Hippocampal formation (tissue), 2 donors: ENCODE measurements at regions not wholly inside any gene's neighbourhood (a gene's known extent, or its start where the extent isn't known, plus 50 kb on each side); places are given as distances from the start of the nearest gene placed in this dataset.

Experiments used
- DNase-seq, 2 donors: peaks; one replicate each; lab custom pipeline; 2025; lab: John Stamatoyannopoulos, UW

DNA sequence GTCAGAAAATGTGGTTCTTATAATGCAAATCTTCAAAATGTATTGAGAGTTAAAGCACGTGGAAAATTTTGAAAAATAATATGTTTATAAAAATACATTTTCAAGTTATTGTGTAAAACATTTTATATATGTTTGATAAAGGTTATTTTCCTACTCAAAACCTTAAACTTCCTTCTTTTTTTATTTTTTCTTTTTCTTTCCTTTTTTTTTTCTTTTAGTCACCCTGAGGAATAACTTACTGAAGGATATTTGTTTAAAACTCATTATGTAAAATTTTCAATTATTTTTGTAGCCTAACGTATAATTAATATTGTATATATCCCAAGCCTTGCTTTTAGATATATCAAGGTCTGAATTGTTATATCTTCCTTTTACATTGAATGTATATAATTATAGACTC is 346.8 kb upstream of the GYPC start:
- no peak for DNase-seq

DNA sequence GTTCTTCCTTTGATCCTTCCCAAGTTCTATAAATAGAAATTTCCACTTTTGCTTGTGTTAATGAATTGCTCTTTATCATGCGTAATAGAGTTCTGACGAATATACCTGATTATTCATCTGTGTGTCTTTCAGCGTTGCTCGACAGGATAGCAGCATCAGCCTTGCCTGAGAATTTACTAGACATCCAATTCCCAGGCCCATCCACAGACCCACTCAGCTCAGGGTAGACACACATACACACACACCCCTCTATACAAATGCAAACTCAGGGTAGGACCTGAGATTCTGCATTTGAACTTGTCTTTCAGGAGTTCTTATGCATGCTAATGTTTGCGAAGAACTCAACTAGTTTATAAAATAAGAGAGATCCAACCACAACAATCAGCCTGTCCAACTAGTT is 343.4 kb upstream of the GYPC start:
- DNase-seq, result no peak

DNA sequence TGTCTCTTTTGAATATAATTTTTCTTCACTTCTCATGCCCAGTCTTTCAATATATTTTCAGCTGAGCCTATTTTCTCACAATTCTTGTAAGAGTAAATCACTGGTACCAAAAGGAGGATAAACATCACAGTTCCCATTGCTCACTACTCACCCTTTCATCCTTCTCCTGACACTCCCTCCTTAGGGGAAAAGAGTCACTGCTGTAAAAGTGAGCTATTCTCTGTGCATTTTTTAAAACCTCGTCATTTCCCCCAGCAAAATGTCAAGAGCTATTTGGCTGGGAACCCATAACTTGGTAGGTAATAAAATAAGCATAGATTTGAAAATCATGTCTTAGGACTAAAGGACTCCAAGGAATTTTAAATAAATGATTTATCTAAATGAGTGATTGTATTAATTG is 340.1 kb upstream of the GYPC start:
- no peak for DNase-seq

DNA sequence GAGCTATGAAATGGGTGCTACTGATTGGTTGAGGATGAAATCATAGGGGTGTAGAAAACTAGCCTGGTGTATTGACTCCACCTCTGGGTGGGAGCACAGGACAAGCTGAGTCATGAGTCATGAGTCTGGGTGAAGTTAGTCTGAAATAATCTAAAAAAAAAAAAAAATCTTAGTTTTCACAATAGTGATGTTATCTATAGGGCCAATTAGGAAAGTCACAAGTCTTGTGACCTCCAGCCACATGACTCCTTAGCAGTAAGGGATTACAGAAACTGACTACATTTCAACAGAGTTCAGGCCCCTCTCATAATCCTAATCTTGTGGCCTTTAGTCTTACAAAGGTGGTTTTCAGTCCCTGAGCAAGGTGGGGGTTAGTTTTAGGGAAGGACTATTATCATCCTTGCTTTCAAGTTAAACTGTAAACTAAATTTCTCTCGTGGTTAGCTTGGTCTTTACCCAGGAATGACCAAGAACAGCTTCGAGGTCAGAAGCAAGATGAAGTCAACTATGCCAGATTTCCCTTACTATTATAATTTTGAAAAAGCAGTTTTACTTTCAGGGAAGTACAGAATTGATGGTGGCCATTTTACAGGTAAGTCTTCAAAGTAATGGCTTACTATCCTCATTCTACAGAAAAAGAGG is 338.0 kb upstream of the GYPC start:
- DNase-seq, result no peak

DNA sequence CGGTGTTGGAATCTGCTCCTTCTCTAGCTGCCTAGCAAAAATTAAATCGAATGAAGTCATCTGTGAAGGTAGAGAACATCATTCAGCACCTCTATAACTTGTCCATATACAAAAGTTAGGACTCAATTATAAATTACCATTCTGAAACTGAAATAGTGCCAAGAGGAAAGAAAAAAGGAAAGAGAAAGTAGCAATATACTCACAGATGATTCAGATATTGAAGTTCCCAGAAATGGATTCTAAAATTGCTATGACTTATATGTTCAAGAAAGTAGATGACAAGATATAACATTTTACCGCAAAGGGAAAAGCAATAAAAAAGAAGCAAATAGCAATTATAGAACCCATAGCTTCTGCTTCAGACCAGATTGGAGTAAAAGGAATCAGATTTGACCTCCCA is 333.6 kb upstream of the GYPC start:
- no peak for DNase-seq

DNA sequence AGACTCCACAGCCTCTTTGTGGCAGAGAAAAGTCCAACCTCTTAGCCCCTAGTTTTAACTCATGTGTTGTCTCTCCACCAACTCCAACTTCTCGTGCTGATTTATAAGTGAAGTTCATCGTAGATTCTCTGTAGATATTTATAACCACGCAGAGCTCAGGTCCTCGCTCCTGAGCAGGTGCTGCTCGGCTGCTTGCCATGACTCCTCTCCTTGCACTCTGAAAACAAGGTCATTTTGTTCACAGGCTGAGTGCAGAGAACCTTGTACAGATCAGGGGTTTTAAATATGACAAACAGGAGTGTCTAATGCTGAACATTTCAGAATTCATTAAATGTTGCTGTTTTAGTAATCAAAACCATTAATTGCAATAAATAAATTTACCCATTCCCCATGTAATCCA is 330.8 kb upstream of the GYPC start:
- DNase-seq, result no peak

DNA sequence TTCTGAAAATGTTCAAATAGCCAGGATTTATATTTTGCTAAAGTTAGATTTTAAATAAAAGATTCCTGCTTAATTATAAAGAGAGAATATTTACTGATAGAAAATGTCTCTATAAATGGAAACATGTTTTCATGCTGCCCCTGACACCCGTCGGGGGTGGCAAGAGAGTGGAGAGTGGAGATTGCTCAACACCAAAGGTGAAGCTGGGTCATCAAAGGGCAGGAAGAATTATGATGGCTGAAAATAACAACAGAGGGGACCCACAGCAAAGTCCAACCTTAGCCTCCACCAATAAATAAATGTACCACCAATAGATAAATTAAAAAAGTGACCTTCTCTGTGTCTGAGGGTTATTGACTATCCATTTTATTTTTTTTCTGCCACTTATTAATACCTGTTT is 326.8 kb upstream of the GYPC start:
- DNase-seq, result no peak

DNA sequence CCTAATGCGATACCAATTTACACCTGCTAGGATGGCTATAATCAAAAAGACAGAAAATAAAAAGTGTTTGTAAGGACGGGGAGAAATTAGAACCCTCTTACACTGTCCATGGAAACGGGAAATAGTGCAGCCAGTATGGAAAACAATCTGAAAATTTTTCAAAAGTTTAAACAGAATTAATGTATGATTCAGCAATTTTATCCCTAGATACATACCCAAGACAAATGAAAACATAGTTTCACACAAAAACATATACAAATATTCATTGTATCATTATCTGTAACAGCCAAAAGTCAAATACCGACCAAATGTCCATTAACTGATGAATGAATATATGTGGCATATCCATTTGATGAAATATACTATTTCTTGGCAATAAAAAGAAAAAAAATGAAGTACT is 313.5 kb upstream of the GYPC start:
- DNase-seq, result no peak

DNA sequence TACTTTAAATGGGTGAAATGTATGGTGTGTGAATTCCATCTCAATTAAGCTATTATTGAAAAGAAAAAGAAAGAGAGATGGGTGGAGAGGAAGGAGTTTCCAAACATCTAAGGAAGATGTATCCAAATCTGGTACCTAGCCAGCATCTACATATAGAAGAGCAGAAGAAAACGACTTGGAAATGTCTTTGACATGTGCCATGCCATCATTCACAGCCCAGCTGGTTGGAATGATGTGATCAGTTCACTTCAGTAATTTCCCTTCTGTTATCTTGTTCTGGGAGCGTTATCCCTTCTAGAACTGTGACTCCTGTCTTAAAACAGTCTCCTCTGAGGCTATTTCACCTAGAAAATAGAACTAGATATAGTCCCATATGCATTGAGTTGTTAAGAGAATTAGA is 312.8 kb upstream of the GYPC start:
- DNase-seq, result no peak

DNA sequence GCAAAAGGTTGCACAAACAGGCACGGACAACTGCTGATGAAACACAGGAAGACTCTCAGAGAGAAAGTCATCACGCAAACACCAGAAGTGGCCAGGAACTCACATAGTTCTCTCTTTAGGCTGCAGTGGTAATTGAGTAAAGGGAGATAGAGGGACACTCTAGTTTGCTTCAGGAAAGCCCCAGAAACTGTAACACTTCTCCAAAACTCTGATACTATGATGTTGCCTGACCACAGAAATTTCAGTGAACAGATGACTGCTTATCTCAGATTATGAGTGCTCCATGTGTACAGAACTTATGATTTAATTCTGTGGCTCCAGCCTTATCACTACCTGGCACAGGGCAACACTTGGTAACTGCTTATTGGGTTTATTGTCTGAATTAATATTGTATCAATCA is 311.5 kb upstream of the GYPC start:
- DNase-seq, result no peak

DNA sequence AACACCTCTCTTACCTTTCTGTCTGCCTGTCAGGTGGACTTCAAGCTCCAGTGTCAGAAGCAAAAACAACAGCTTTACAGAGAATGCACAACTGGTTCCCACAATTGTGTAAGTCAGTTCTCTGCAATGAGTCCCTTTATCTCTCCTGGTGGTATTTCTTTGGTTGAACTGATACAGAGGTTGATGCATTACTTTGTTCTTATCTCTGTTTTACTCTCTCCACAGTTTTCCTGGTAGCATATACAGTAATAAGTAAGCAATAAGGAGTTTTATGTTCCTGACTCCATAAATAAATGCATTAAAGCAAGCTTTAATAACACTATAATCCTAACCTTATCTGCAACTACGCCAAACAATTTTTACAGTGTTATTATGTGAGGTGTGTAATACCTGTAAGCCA is 310.3 kb upstream of the GYPC start:
- no peak for DNase-seq

DNA sequence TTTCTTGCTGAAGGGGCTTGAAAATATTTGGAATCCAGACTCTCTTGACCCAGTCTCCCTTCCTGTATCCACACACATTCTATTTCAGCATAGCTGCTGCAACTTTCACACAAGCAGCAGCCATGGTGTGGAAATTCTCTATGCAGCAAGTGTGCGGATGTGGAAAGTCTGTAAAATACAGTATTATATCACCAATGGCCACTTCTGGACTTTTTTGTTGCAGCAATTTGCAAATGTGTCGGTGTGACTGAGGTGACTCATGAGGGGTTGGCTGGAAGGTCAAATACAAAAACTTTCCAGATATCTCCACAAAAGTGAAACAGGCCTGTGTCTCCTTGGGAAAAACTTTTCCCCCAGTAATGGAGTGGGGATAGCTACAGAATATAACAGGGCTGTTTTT is 299.3 kb upstream of the GYPC start:
- DNase-seq, result no peak

DNA sequence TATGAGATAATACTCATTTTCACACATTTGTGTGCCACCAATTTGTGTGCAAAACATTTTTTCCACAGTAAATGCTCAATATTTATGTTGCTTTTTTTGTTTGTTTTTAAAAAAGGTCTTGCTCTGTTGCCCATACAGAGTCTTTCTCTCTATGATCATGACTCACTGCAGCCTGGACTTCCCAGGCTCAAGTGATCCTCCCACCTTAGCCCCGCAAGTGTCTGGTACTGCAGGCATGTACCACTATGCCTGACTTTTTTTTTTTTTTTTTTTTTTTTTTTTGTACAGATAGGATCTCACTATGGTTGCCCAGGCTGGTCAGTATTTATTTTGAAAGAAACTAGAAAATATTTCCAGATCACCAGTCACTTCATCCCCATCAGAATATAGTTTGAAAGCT is 297.8 kb upstream of the GYPC start:
- DNase-seq, result no peak

DNA sequence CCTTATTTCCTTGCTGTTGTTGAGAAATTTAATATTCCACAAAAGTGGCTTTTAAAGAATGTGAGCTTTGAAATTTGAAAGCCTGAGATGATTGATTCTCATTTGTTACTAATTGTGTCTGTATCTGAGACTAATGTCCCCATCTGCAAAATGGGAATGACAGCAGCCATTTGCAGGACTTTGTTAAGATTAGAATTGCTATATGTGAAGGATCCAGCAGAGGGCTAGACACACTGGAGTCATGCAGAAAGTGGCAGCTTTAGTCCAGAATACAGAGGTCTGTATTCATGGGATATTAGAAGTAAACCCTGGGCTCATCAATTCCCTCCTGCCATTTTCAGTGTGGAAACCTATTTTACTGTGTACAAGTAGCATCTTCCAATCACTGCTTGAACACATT is 296.5 kb upstream of the GYPC start:
- no peak for DNase-seq

DNA sequence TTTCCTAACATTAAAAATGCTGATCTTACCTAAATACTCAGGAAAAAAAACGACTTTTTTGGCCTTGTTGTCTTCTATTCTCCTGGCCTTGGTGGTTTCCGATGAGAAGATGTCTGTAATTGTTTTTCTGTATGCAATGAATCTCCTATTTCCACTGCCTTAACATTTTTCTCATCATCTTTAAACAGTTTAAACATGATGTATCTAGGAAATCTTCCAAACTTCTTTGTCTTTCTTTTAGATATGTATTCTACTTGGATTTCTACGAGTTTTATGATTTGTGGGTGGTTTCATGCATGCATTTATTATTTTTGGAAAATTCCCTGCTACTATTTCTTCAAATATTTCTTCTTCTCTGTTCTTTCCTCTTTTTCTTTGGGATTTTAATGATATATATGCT is 288.6 kb upstream of the GYPC start:
- DNase-seq, result no peak

DNA sequence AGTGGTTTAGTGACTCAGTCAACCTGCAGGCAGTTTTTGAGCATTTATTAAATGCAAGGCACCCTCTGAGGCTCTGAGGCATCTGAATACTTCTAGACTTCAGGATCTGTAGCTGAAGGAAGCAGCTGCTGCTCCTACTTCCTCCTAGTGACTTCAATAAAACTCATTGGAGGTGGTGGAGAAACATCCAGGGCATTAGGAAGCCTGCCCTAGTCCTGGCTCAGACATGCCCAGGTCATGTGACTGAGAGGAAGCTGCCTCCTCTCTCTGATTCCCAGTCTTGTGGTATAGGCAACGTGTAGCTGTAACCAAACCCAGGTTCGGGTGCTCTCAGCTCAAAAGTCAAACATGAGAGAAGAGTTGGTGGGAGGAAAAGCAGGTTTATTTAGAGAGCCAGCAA is 287.2 kb upstream of the GYPC start:
- peak in 1 of 2 donors; percentile 2 for DNase-seq

DNA sequence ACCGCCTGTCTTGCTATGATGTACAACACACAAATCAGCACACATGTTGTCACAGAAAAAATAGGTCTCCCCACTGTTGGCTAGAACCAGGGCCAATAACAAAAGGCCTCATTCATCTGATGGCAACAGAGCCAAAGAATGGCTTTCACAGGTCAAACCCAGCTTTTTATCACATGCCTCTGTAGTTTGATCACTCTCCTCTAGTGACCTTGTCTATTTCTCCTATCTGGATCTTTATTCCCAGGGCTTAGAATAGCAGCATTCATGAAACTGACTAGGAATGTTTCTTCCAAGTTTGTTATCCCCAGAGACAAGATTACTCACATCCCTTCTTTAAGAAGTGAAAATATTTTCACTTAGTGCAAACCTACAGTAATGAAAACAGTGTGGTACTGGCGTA is 285.8 kb upstream of the GYPC start:
- DNase-seq, result no peak

DNA sequence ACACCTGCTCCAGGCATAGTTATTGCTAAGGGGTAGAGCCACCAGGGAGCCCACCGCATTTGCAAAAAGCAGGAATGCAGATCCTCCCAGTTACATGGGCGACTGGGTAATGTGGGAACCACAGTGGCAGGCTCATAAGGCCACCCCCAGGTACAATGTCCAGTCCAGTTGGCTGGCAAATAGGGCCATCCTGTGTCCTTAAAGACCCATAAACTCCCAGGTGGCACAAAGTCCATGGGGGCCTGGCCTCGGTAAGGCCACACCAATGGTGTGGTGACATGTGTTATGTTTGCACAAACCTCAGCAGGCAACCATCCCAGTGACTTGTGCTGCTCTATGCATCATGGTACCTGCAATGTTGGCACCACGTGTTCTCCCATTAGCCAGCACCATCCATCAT is 283.6 kb upstream of the GYPC start:
- DNase-seq, result no peak

DNA sequence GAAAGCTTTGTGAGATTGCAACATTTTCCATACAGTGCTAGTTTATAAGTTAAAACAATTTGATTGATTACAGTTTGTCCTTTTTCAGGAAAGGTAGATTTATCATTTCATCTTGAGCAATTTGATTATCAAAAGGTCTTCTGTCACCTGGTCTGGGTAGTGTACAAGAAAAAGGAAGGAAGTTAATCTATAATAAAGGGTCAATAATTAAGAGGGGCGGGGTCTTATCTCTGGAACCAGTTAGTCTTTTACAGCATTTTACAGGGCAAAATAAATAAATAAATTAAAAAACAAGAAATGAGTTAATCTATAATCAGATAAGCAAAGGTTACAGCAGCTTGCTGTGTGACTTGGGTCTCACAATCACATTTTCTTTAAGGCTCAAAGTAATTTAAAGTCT is 277.8 kb upstream of the GYPC start:
- no peak for DNase-seq

DNA sequence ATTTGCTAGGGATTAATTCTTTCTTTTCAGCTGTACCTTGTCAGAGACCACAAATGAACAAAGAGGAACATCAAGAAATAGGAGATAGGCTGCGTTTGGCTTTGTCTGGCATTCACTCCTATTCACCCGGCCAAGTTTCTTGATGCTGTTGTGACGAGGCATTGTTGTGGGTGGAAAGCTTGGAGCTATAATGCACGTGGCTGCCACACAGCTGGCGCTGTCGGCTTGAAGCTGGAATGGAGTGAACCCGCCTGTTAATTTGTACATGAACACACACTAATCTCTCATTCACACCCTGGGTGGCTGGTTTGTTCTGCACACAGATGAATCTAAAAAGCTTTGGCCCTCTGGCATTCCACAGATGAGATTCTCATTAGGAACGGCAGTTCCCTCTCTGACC is 274.9 kb upstream of the GYPC start:
- peak; percentile 20 to 32 for DNase-seq

DNA sequence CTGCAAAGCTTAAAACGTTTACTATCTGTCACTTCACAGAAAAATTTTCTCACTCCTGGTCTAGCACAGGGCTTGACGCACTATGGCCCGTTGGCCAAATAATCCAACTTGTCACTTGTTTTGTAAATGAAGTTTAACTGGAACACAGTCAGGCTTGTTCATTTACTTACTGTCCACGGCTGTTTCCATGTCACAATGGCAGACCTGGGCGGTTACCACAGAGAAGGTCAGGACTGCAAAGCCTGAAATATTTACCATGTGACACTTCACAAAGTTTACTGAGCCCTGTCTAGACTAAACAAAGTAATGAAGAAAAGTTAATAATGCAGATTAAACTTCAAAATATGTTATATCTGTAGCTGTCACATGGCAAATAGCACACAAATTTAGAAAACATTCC is 273.0 kb upstream of the GYPC start:
- no peak for DNase-seq

DNA sequence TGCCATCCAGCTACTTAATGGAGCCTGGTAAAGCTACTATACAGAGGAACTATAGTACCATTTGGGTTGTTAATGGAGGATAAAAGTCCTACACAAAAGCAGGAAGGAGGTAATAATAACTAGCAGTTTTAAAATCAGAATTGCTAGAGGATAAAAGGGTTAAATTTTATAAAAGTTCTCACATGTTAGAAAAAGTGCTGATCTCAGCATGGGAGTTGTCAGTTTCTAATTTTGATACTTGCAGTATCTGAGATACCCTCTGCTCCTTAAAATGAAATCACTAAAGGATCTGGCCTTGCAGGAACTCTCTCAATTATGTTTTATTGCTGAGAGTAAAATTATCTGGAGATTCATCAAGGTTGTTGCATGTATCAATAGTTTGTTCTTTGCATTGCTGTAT is 272.2 kb upstream of the GYPC start:
- DNase-seq, result no peak

DNA sequence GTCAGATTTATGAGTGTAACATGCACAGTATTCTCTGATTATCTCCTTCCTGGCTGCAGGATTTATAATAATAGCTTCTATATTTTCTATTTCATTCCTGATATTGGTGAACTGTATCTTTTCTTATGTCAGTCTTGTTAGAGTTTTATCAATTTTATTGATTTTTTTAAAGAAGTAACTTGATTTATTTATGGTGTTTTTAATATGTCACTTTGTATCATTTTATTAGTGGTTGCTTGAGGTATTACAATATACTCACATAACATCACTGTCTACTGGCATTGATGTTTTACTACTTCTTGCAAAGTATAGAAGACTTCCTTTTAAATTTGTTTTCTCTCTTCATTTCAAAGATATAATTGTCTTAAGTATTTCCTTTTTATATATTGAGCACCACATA is 270.5 kb upstream of the GYPC start:
- no peak for DNase-seq

DNA sequence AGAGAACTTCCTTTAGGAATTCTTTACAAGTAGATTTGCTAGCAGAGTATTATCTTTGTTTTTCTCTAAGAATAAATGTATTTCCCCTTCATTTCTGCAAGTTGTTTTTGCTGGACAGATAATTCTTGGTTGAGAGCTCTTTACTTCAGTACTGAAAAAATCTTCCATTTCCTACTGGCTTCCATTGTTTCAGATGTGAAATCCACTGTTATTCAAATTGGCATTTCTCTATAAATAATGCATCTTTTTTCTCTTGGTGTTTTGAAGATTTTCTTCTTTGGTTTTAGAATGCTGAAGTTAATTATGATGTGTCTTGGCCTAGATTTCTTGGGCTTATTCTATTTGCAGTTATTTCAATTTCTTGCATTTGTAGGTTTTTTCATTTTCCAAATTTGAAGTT is 270.0 kb upstream of the GYPC start:
- DNase-seq, result no peak

DNA sequence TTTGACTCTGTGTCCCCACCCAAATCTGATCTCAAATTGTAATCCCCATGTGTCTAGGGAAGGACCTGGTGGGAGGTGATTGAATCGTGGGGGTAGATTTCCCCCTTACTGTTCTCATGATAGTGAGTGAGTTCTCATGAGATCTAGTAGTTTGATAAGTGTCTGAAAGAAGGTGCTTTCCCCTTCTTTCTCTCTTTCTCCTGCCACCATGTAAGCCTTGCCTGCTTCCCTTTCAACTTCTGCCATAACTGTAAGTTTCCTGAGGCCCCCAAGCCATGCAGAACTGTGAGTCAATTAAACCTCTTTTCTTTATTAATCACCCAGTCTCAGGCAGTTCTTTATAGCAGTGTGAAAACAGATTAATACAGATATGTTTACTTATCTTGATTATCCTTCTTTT is 266.5 kb upstream of the GYPC start:
- no peak for DNase-seq
